Superior temporal gyrus (tissue), 1 donor: ENCODE measurements at regions not wholly inside any gene's neighbourhood (a gene's known extent, or its start where the extent isn't known, plus 50 kb on each side); places are given as distances from the start of the nearest gene placed in this dataset.
"Not testable (repeated sequence)": the region's sequence is repeated elsewhere in the genome, so short reads cannot be mapped to it uniquely, and the experiment has no call there.

ENCODE experiments used
- DNase-seq: peaks from one replicate; pipeline ENCODE4 v3.0.0-alpha.2; 2016; ENCODE audit errors: extremely low spot score

- no peak for DNase-seq
Observed at GRCh38 chr1:100791586-100791985, 72.0 kb downstream of the VCAM1 start.

- no peak for DNase-seq
Observed at GRCh38 chr1:100793659-100794058, 74.1 kb downstream of the VCAM1 start.

- DNase-seq: peak; percentile 40
Observed at GRCh38 chr1:100794748-100795645, 75.5 kb downstream of the VCAM1 start.

- no peak for DNase-seq
Observed at GRCh38 chr1:100795646-100795985, 76.1 kb downstream of the VCAM1 start.

GRCh38 chr1:100796046-100796445 is 76.5 kb downstream of the VCAM1 start:
- no peak for DNase-seq

- DNase-seq: peak; percentile 60
Observed at GRCh38 chr1:100799548-100799947, 80.0 kb downstream of the VCAM1 start.

GRCh38 chr1:100799954-100800612 is 80.5 kb downstream of the VCAM1 start:
- DNase-seq: peak; percentile 26

GRCh38 chr1:100801256-100801655 is 81.7 kb downstream of the VCAM1 start:
- DNase-seq: not testable (repeated sequence)

- not testable (repeated sequence) for DNase-seq
Observed at GRCh38 chr1:100803280-100803679, 83.7 kb downstream of the VCAM1 start.

- DNase-seq: no peak
Observed at GRCh38 chr1:100806601-100807000, 87.1 kb downstream of the VCAM1 start.

- no peak for DNase-seq
Observed at GRCh38 chr1:100810360-100810759, 84.3 kb downstream of the EXTL2 start.

GRCh38 chr1:100811808-100812207 is 82.8 kb downstream of the EXTL2 start:
- no peak for DNase-seq

- DNase-seq: not testable (repeated sequence)
Observed at GRCh38 chr1:100814938-100815337, 79.7 kb downstream of the EXTL2 start.

- DNase-seq: no peak
Observed at GRCh38 chr1:100816049-100816448, 78.6 kb downstream of the EXTL2 start.

GRCh38 chr1:100820195-100820594 is 74.4 kb downstream of the EXTL2 start:
- DNase-seq: not testable (repeated sequence)

- not testable (repeated sequence) for DNase-seq
Observed at GRCh38 chr1:100821919-100822318, 72.7 kb downstream of the EXTL2 start.
